OCI-LY7 (cell line): ENCODE measurements at regions not wholly inside any gene's neighbourhood (a gene's known extent, or its start where the extent isn't known, plus 50 kb on each side); places are given as distances from the start of the nearest gene placed in this dataset.

Experiments used
- BruUV-seq: library from RNA; stranded (reverse); fragments of 400-500 nt; replicated peaks from 2 replicates; lab custom pipeline; 2021; lab: Mats Ljungman, UMichigan
- CTCF ChIA-PET: fragments of 300-600 bp; sonication (Branson Sonifier 250); formaldehyde crosslinking; loops from one replicate; lab custom pipeline; 2022; ENCODE audit warnings: antibody characterized with exemption; ENCODE audit not compliant: unreplicated experiment; lab: Charles Lee
- POLR2A ChIA-PET: fragments of 300-600 bp; sonication (Branson Sonifier 250); formaldehyde crosslinking; loops from one replicate; lab custom pipeline; 2022; ENCODE audit warnings: antibody characterized with exemption; lab: Charles Lee
- DNase-seq: peaks from one replicate; pipeline ENCODE4 v3.0.0-alpha.2; 2015; ENCODE audit warnings: low spot score
- H2AFZ ChIP-seq: fragments of 200-600 bp; sonication (generic), shearing (Covaris generic); 2 replicates; pipeline ENCODE4 v1.6.1; 2014; ENCODE audit warnings: mild to moderate bottlenecking, antibody characterized with exemption, low read length, moderate library complexity
- H3K27ac ChIP-seq: fragments of 200-600 bp; sonication (generic); 2 replicates; pipeline ENCODE4 v1.5.1; 2014; ENCODE audit warnings: mixed run types, low read depth, mild to moderate bottlenecking, moderate library complexity, low read length, inconsistent platforms; ENCODE audit not compliant: poor library complexity, severe bottlenecking
- H3K36me3 ChIP-seq: fragments of 200-600 bp; sonication (generic); 2 replicates; pipeline ENCODE4 v1.6.1; 2014; ENCODE audit warnings: mild to moderate bottlenecking, antibody characterized with exemption, low read length, moderate library complexity, mixed read lengths; ENCODE audit not compliant: insufficient read depth
- H3K4me1 ChIP-seq: fragments of 200-600 bp; sonication (generic); 2 replicates; pipeline ENCODE4 v1.5.1; 2014; ENCODE audit warnings: mild to moderate bottlenecking, low read length; ENCODE audit not compliant: insufficient read depth, poor library complexity, severe bottlenecking
- H3K4me2 ChIP-seq: fragments of 200-600 bp; sonication (generic); 2 replicates; pipeline ENCODE4 v1.6.1; 2014; ENCODE audit warnings: mild to moderate bottlenecking, low read length
- H3K4me3 ChIP-seq: fragments of 200-600 bp; sonication (generic); 2 replicates; pipeline ENCODE4 v1.5.1; 2014; ENCODE audit warnings: mild to moderate bottlenecking, low read depth, low read length; ENCODE audit not compliant: poor library complexity, severe bottlenecking
- H3K79me2 ChIP-seq: fragments of 200-600 bp; sonication (generic); 2 replicates; pipeline ENCODE4 v1.6.1; 2016; ENCODE audit warnings: low read depth, mild to moderate bottlenecking, low read length, moderate library complexity, mixed read lengths; ENCODE audit not compliant: insufficient read depth
- H3K9me2 ChIP-seq: fragments of 200-600 bp; sonication (generic); 2 replicates; pipeline ENCODE4 v1.6.1; 2016; ENCODE audit warnings: mild to moderate bottlenecking, low read length, mixed read lengths; ENCODE audit not compliant: insufficient read depth
- H3K9me3 ChIP-seq: fragments of 200-600 bp; sonication (generic); 2 replicates; pipeline ENCODE4 v1.6.1; 2014; ENCODE audit warnings: mild to moderate bottlenecking, mixed run types, low read length, mixed read lengths
- H4K20me1 ChIP-seq: fragments of 200-600 bp; sonication (generic); 2 replicates; pipeline ENCODE4 v1.6.1; 2014; ENCODE audit warnings: mild to moderate bottlenecking, antibody characterized with exemption, low read length, moderate library complexity, mixed read lengths; ENCODE audit not compliant: insufficient read depth
- CTCF ChIP-seq: fragments of 200-600 bp; sonication (generic); conservative IDR thresholded peaks from 2 replicates; pipeline ENCODE4 v1.5.1; 2014; ENCODE audit warnings: mild to moderate bottlenecking, antibody characterized with exemption, low read length, moderate library complexity, mixed read lengths
- EZH2phosphoT487 ChIP-seq: fragments of 200-600 bp; sonication (generic); IDR thresholded peaks from 2 replicates; pipeline ENCODE4 v1.6.1; 2018; ENCODE audit warnings: low read depth, borderline replicate concordance, mild to moderate bottlenecking, mixed run types, antibody characterized with exemption, low read length, moderate library complexity, mixed read lengths
- intact Hi-C: fragments of 100-400 bp; cut with micrococcal nuclease; formaldehyde crosslinking; loops from one replicate; pipeline ENCODE4 v1.10.0; 2022; ENCODE audit not compliant: unreplicated experiment

DNA sequence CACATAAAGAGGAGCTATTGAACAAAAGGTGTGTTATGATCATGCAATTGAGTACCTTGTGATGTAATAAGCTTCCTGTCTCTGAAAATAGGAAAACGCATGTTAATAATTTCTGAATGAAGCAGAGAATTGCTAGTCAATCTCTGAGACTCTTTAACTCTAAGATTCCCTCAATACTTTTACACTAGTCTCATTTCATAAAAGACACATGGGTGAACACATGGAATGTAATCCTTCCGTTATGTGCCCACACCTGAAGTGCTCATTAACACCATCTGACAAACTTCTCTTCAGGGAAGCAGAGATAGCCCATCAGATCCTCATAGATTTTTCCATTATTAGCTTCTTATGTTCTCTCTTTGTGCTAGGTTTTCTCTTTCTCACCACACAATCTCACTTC lies 182.4 kb downstream of the TLR4 start:
- DNase-seq: no peak
- no TSS peak for BruUV-seq
- Histone ChIP-seq H4K20me1 (no peaks in the 10 kb centered on the region), H2AFZ (no peak overlapping the region), H3K4me1 (no peaks in the 10 kb centered on the region), H3K4me2 (no peak overlapping the region), H3K9me2 (no peaks in the 10 kb centered on the region), H3K4me3 (no peak overlapping the region), H3K79me2 (no peaks in the 10 kb centered on the region), H3K9me3 (no peaks in the 10 kb centered on the region), H3K27ac (no peak overlapping the region), H3K36me3 (no peaks in the 10 kb centered on the region)
- TF ChIP-seq EZH2phosphoT487 (no peak), CTCF (no peak)
- intact Hi-C loops: no loop called here
- ChIA-PET CTCF (no interaction called here), POLR2A (no interaction called here)

- CTCF ChIA-PET: no interaction called here
- no peaks in the 10 kb centered on the region for H3K9me2 ChIP-seq
Measured at GRCh38 chr9:117887383-117887782, 183.2 kb downstream of the TLR4 start.

GRCh38 chr9:117887941-117888340 lies 183.7 kb downstream of the TLR4 start:
- H3K27ac ChIP-seq: no peak overlapping the region
- POLR2A ChIA-PET: no interaction called here
- intact Hi-C loops: no loop called here
- BruUV-seq: no TSS peak
- H3K4me1 ChIP-seq: no peaks in the 10 kb centered on the region
- CTCF ChIA-PET: no interaction called here
- H3K79me2 ChIP-seq: no peaks in the 10 kb centered on the region
- no peak overlapping the region for H3K4me3 ChIP-seq
- H3K9me2 ChIP-seq: no peaks in the 10 kb centered on the region
- no peaks in the 10 kb centered on the region for H3K9me3 ChIP-seq
- no peak for DNase-seq
- no peak for TF ChIP-seq CTCF
- no peak for TF ChIP-seq EZH2phosphoT487
- no peaks in the 10 kb centered on the region for H4K20me1 ChIP-seq
- no peak overlapping the region for H2AFZ ChIP-seq
- no peaks in the 10 kb centered on the region for H3K36me3 ChIP-seq
- no peak overlapping the region for H3K4me2 ChIP-seq

More at GRCh38 chr9:117887383-117887782, 183.2 kb downstream of the TLR4 start:
- H4K20me1 ChIP-seq: no peaks in the 10 kb centered on the region
- H3K79me2 ChIP-seq: no peaks in the 10 kb centered on the region
- no peaks in the 10 kb centered on the region for H3K36me3 ChIP-seq
- no peak overlapping the region for H3K27ac ChIP-seq
- intact Hi-C loops: no loop called here
- no peak overlapping the region for H2AFZ ChIP-seq
- H3K9me3 ChIP-seq: no peaks in the 10 kb centered on the region
- H3K4me1 ChIP-seq: no peaks in the 10 kb centered on the region
- BruUV-seq: no TSS peak
- no peak for TF ChIP-seq CTCF
- no peak for TF ChIP-seq EZH2phosphoT487
- H3K4me2 ChIP-seq: no peak overlapping the region
- H3K4me3 ChIP-seq: no peak overlapping the region
- POLR2A ChIA-PET: no interaction called here
- no peak for DNase-seq
